SJSA1 (cell line): ENCODE measurements at regions not wholly inside any gene's neighbourhood (a gene's known extent, or its start where the extent isn't known, plus 50 kb on each side); places are given as distances from the start of the nearest gene placed in this dataset.
"Not testable (repeated sequence)": the region's sequence is repeated elsewhere in the genome, so short reads cannot be mapped to it uniquely, and the experiment has no call there.

Experiments used
- DNase-seq, 2 experiments: peaks; one replicate each; pipeline ENCODE4 v3.0.0-alpha.2; 2015 to 2020; ENCODE audit warnings: low spot score in 2 of 2, low read depth in 1 of 2
- H3K27ac ChIP-seq: fragments of 250-450 bp; sonication (Bioruptor Pico); 2 replicates; pipeline ENCODE4 v1.5.1; 2020; ENCODE audit warnings: mild to moderate bottlenecking, moderate library complexity
- H3K27me3 ChIP-seq: fragments of 250-450 bp; sonication (Bioruptor Pico); replicated peaks from 2 replicates; pipeline ENCODE4 v1.5.1; 2020; ENCODE audit warnings: mild to moderate bottlenecking, moderate library complexity
- H3K36me3 ChIP-seq: fragments of 250-450 bp; sonication (Bioruptor Pico); 2 replicates; pipeline ENCODE4 v1.5.1; 2020; ENCODE audit warnings: mild to moderate bottlenecking
- H3K4me1 ChIP-seq: fragments of 250-450 bp; sonication (Bioruptor Pico); replicated peaks from 2 replicates; pipeline ENCODE4 v1.6.1; 2021; ENCODE audit warnings: mild to moderate bottlenecking
- H3K4me3 ChIP-seq: fragments of 250-450 bp; sonication (Bioruptor Pico); 2 replicates; pipeline ENCODE4 v1.5.1; 2020; ENCODE audit warnings: mild to moderate bottlenecking
- H3K9me3 ChIP-seq: fragments of 250-450 bp; sonication (Bioruptor Pico); replicated peaks from 2 replicates; pipeline ENCODE4 v1.5.1; 2020; ENCODE audit warnings: mild to moderate bottlenecking

GRCh38 chr21:6043430-6044275 is 4477.7 kb upstream of the TPTE start:
- H3K27ac ChIP-seq, H3K4me1 ChIP-seq, H3K9me3 ChIP-seq, H3K27me3 ChIP-seq, H3K36me3 ChIP-seq, H3K4me3 ChIP-seq: not testable (repeated sequence)
- peak in 1 of 2 experiments; percentile 32 for DNase-seq

DNA sequence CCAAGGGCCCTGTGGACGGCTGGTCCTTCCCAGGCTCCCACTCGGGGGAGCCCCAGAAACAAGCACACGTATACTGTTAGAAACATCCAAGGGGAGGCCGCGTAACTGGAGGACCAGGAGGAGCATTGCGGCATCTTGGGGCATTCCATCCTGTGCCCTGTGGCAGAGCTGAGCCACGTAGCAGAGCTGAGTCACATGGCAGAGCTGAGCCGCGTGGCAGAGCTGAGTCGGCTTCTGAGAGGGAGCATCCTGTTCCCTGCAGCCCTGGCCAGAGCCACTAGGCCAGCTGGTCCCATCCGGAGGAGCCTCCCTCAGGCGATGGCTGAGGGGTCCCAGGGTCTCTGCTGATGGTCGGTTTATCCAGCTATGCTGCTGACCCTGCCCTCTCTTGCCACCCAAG is 4476.7 kb upstream of the TPTE start:
- not testable (repeated sequence) for H3K9me3 ChIP-seq, H3K27me3 ChIP-seq, H3K4me1 ChIP-seq, H3K36me3 ChIP-seq, DNase-seq, H3K4me3 ChIP-seq, H3K27ac ChIP-seq

- not testable (repeated sequence) for H3K9me3 ChIP-seq, H3K36me3 ChIP-seq, H3K27ac ChIP-seq, H3K4me1 ChIP-seq, H3K4me3 ChIP-seq, DNase-seq, H3K27me3 ChIP-seq
Measured at GRCh38 chr21:6049930-6050329, 4471.5 kb upstream of the TPTE start.

GRCh38 chr21:6052109-6052508 is 4469.3 kb upstream of the TPTE start:
- not testable (repeated sequence) for H3K27ac ChIP-seq, H3K36me3 ChIP-seq, H3K4me1 ChIP-seq, H3K4me3 ChIP-seq, H3K9me3 ChIP-seq, H3K27me3 ChIP-seq, DNase-seq

GRCh38 chr21:6053145-6053544 is 4468.2 kb upstream of the TPTE start:
- H3K4me1 ChIP-seq, DNase-seq, H3K27ac ChIP-seq, H3K9me3 ChIP-seq, H3K27me3 ChIP-seq, H3K4me3 ChIP-seq, H3K36me3 ChIP-seq: not testable (repeated sequence)

DNA sequence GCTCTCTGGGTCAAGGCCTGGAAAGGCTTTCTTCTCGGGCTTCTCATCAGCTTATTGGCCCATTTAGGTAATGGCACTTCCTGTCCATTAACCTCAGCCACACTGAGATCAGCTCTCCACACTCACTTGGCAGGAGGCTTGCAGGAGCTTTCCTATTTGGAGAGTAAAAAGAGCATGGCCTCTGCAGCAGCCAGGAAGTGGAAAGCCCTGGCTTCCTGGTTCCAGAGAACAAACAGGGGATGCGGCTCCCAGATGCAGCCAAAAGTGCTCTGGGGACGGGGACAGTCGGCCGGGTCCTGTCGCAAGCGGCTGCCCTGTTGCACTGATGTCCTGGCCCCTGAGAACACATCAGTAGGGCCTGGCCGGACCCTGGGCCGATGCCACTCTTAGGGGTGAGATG is 4462.4 kb upstream of the TPTE start:
- not testable (repeated sequence) for DNase-seq, H3K27me3 ChIP-seq, H3K27ac ChIP-seq, H3K4me3 ChIP-seq, H3K36me3 ChIP-seq, H3K9me3 ChIP-seq, H3K4me1 ChIP-seq

DNA sequence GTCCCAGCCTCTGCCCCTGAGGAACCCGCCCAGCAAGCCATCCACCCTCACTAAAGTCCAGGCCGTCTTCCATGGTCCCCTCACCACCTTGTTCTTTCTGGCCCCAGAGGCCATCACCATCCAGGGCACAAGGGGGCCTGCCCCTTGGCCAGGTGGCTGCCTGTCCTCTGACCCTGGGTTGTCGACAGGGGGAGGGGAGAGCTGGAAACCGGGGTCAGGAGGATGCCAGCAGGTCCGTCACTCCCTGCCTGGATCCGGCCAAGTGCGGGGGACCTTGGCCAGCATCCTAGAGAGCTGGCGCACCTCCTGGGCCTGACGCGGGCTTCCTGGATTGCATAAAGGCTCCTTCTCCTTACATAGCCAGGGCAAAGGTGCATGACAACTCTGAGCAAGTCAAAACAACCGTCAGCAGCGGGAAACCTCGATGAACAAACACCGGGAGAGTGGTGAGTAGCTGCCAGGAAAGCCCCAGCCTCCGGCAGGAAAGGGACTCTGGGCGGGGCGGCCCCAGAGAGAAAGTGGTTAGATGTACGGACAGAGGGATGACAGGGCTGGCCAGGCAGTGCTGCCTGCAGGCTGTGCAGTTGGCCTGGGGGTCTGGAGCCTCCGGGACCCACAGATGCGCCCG is 4461.2 kb upstream of the TPTE start:
- not testable (repeated sequence) for H3K4me3 ChIP-seq, DNase-seq, H3K27ac ChIP-seq, H3K27me3 ChIP-seq, H3K36me3 ChIP-seq, H3K4me1 ChIP-seq, H3K9me3 ChIP-seq

DNA sequence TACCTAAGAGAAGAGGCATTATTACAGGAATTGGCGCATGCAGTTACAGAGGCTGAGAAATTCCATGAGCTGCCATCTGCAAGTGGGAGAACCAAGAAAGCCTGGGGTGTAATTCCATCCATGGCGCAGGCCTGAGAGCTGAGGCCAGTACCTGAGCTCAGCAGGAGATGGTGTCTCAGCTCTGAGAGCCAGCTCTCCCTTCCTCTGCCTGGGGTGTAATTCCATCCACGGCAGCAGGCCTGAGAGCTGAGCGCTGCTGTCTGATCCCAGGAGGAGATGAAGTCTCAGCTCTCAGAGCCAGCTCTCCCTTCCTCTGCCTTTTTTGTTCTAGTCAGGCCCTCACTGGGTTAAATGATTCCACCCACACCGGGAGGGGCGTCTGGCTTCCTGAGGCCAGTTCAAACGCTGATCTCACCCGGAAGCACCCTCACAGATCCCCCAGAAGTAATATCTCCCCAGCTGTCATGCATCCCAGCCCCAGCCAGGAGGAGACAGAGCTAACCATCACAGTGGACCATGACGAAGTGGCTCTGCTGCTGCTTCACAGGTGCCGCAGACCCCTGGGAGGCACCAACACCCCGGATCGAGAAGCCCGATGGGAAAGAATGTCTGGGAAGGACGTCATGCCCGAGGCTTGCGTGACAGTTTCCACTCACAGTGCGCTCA is 4454.9 kb upstream of the TPTE start:
- H3K36me3 ChIP-seq, H3K9me3 ChIP-seq, H3K4me1 ChIP-seq, H3K4me3 ChIP-seq, H3K27me3 ChIP-seq, DNase-seq, H3K27ac ChIP-seq: not testable (repeated sequence)

DNA sequence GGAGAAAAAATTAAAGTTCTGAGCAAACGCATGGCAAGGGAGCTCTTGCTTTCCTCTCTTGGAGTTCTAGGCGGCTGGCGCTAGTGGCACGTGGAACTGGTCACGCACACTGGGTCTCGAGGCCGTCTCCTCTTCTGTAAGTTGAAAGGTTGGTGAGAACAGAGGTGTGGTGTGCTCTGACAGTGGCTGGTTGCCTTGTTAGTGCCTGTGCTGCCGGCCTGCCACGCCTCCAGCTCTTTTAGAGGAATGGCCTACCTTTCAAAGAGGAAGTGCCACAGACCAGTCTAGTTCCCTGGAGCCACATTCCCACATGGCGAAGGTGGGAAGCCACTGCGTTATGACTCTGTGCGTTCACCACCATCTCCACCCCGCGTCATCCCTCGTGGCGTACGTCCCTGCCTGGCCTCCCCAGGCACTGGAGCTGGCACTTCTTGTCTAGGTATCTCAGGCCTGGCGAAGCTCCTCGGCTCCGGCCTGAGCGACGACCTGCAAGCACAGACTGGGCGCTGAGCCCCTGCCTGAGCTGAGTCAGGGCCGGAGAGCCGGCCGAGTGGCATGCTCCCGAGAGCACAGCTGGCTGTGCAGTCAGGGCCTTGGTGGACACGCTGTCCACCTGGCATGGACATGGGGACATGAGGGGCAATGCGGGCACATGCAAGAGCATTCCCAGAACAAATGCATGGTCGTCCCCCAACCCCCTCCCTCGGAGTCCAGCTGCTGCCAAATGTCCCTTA is 4453.1 kb upstream of the TPTE start:
- not testable (repeated sequence) for H3K9me3 ChIP-seq, H3K27me3 ChIP-seq, H3K27ac ChIP-seq, DNase-seq, H3K4me1 ChIP-seq, H3K36me3 ChIP-seq, H3K4me3 ChIP-seq

DNA sequence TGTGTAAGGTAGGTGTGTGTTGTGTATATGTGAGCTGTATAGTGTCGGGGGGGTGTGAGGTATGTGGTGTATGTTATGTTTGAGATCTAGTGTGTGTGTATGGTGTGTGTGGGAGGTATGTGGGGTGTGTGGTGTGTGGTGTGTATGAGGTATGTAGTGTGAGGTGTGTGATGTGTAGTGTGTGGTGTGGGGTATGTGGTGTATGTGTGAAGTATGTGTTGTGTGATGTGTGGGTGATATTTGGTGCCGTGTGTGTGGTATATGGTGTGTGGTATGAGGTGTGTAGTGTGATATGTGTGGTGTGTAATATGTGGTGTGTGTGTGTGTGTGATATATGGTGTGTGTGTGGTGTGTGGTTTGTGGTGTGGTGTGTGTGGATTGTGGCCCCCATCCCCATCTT is 4451.2 kb upstream of the TPTE start:
- H3K36me3 ChIP-seq, H3K4me3 ChIP-seq, H3K27ac ChIP-seq, H3K27me3 ChIP-seq, H3K9me3 ChIP-seq, H3K4me1 ChIP-seq: not testable (repeated sequence)
- peak in 1 of 2 experiments; percentile 5 for DNase-seq

- H3K9me3 ChIP-seq, H3K4me3 ChIP-seq, DNase-seq, H3K4me1 ChIP-seq, H3K27me3 ChIP-seq, H3K27ac ChIP-seq, H3K36me3 ChIP-seq: not testable (repeated sequence)
Measured at GRCh38 chr21:6072691-6073090, 4448.7 kb upstream of the TPTE start.

GRCh38 chr21:6073993-6074705 is 4447.2 kb upstream of the TPTE start:
- not testable (repeated sequence) for H3K9me3 ChIP-seq, H3K36me3 ChIP-seq, H3K4me3 ChIP-seq, H3K27me3 ChIP-seq, H3K4me1 ChIP-seq, DNase-seq, H3K27ac ChIP-seq

GRCh38 chr21:6074935-6075334 is 4446.4 kb upstream of the TPTE start:
- H3K4me3 ChIP-seq, H3K36me3 ChIP-seq, H3K27ac ChIP-seq, H3K4me1 ChIP-seq, H3K9me3 ChIP-seq, DNase-seq, H3K27me3 ChIP-seq: not testable (repeated sequence)
